Ammon's horn (tissue), 1 donor: ENCODE measurements at regions not wholly inside any gene's neighbourhood (a gene's known extent, or its start where the extent isn't known, plus 50 kb on each side); places are given as distances from the start of the nearest gene placed in this dataset.

ENCODE experiments used
- DNase-seq: peaks from one replicate; pipeline ENCODE4 v3.0.0-alpha.2; 2016; ENCODE audit warnings: low spot score

- DNase-seq: no peak
Measured at GRCh38 chr19:32202244-32202643, 143.2 kb upstream of the ZNF507 start.

- DNase-seq: no peak
Measured at GRCh38 chr19:32203161-32203560, 142.2 kb upstream of the ZNF507 start.

- DNase-seq: no peak
Measured at GRCh38 chr19:32206065-32206464, 139.3 kb upstream of the ZNF507 start.

GRCh38 chr19:32208060-32208459 lies 137.3 kb upstream of the ZNF507 start:
- no peak for DNase-seq

- no peak for DNase-seq
Measured at GRCh38 chr19:32219392-32219791, 126.0 kb upstream of the ZNF507 start.

GRCh38 chr19:32219881-32220472 lies 125.4 kb upstream of the ZNF507 start:
- DNase-seq: no peak

GRCh38 chr19:32220951-32221350 lies 124.5 kb upstream of the ZNF507 start:
- no peak for DNase-seq

GRCh38 chr19:32222556-32222955 lies 122.9 kb upstream of the ZNF507 start:
- DNase-seq: no peak

- no peak for DNase-seq
Measured at GRCh38 chr19:32223106-32223505, 122.3 kb upstream of the ZNF507 start.

GRCh38 chr19:32223595-32224370 lies 121.6 kb upstream of the ZNF507 start:
- DNase-seq: no peak

GRCh38 chr19:32224371-32225244 lies 120.8 kb upstream of the ZNF507 start:
- peak; percentile 50 for DNase-seq

- DNase-seq: no peak
Measured at GRCh38 chr19:32227561-32228165, 117.7 kb upstream of the ZNF507 start.

- DNase-seq: no peak
Measured at GRCh38 chr19:32230441-32230840, 115.0 kb upstream of the ZNF507 start.

- DNase-seq: no peak
Measured at GRCh38 chr19:32231020-32231419, 114.4 kb upstream of the ZNF507 start.

GRCh38 chr19:32231691-32232090 lies 113.7 kb upstream of the ZNF507 start:
- DNase-seq: no peak

- no peak for DNase-seq
Measured at GRCh38 chr19:32232449-32232848, 113.0 kb upstream of the ZNF507 start.

- DNase-seq: no peak
Measured at GRCh38 chr19:32233091-32233490, 112.3 kb upstream of the ZNF507 start.

GRCh38 chr19:32233885-32234284 lies 111.5 kb upstream of the ZNF507 start:
- DNase-seq: peak; percentile 61

- no peak for DNase-seq
Measured at GRCh38 chr19:32234663-32235217, 110.7 kb upstream of the ZNF507 start.

GRCh38 chr19:32238076-32238475 lies 107.3 kb upstream of the ZNF507 start:
- DNase-seq: no peak

- no peak for DNase-seq
Measured at GRCh38 chr19:32240316-32240715, 105.1 kb upstream of the ZNF507 start.

GRCh38 chr19:32241306-32241705 lies 104.1 kb upstream of the ZNF507 start:
- no peak for DNase-seq
